HepG2 (cell line): ENCODE measurements at regions not wholly inside any gene's neighbourhood (a gene's known extent, or its start where the extent isn't known, plus 50 kb on each side); places are given as distances from the start of the nearest gene placed in this dataset.

Experiments used
- BRD4 ChIP-seq: sonication (generic); formaldehyde crosslinking; IDR thresholded peaks from 2 replicates; pipeline ENCODE4 v1.4.0; 2020; ENCODE audit warnings: missing genetic modification reagents
- CBX1 ChIP-seq: IDR thresholded peaks from one replicate; pipeline ENCODE4 v1.6.1; 2016; ENCODE audit warnings: antibody characterized with exemption, low read depth
- ELF4 ChIP-seq: sonication (generic); formaldehyde crosslinking; IDR thresholded peaks from 2 replicates; pipeline ENCODE4 v1.5.0; 2020; ENCODE audit warnings: missing genetic modification reagents, mild to moderate bottlenecking, moderate library complexity, borderline replicate concordance
- HOXD1 ChIP-seq: sonication (generic); formaldehyde crosslinking; IDR thresholded peaks from 2 replicates; pipeline ENCODE4 v1.5.0; 2020; ENCODE audit warnings: missing genetic modification reagents
- JDP2 ChIP-seq: sonication (generic); formaldehyde crosslinking; IDR thresholded peaks from 2 replicates; pipeline ENCODE4 v1.8.1; 2022; ENCODE audit warnings: missing genetic modification reagents, borderline replicate concordance
- MEF2D ChIP-seq: sonication (generic); formaldehyde crosslinking; IDR thresholded peaks from 2 replicates; pipeline ENCODE4 v1.5.1; 2020; ENCODE audit warnings: mild to moderate bottlenecking, missing genetic modification reagents
- NFYC ChIP-seq: IDR thresholded peaks from 2 replicates; pipeline ENCODE4 v1.6.1; 2016; ENCODE audit warnings: missing genetic modification reagents, missing compliant biosample characterization
- RORA ChIP-seq: sonication (generic); formaldehyde crosslinking; IDR thresholded peaks from 2 replicates; pipeline ENCODE4 v1.5.0; 2020; ENCODE audit warnings: mild to moderate bottlenecking, missing genetic modification reagents, moderate library complexity
- SP1 ChIP-seq, 2 experiments: fragments of 450-650 bp in 1 of 2; sonication (generic) in 1 of 2; formaldehyde crosslinking in 1 of 2; IDR thresholded peaks; 2 replicates each; pipeline versions ENCODE4 v1.4.0 to v1.6.1; 2016 to 2020; ENCODE audit warnings: missing genetic modification reagents in 1 of 2
- SYNCRIP ChIP-seq: fragments of 200-400 bp; formaldehyde crosslinking; IDR thresholded peaks from 2 replicates; pipeline ENCODE4 v1.6.1; 2018; ENCODE audit warnings: mild to moderate bottlenecking, low read depth, low read length; ENCODE audit not compliant: insufficient read depth
- ZBTB20 ChIP-seq: sonication (generic); formaldehyde crosslinking; IDR thresholded peaks from 2 replicates; pipeline ENCODE4 v1.8.1; 2023; ENCODE audit warnings: missing genetic modification reagents, low read depth, mild to moderate bottlenecking, borderline replicate concordance
- ZIK1 ChIP-seq: sonication (generic); formaldehyde crosslinking; IDR thresholded peaks from 2 replicates; pipeline ENCODE4 v1.5.0; 2020; ENCODE audit warnings: mild to moderate bottlenecking, low read depth, missing genetic modification reagents, borderline replicate concordance
- ZKSCAN5 ChIP-seq: sonication (generic); formaldehyde crosslinking; IDR thresholded peaks from 2 replicates; pipeline ENCODE4 v1.5.1; 2020; ENCODE audit warnings: mild to moderate bottlenecking, missing genetic modification reagents
- ZNF136 ChIP-seq: sonication (generic); formaldehyde crosslinking; IDR thresholded peaks from 2 replicates; pipeline ENCODE4 v1.8.1; 2022; ENCODE audit warnings: low read depth, mild to moderate bottlenecking, moderate library complexity, missing genetic modification reagents
- ZNF619 ChIP-seq: sonication (generic); formaldehyde crosslinking; IDR thresholded peaks from 2 replicates; pipeline ENCODE4 v1.4.0; 2020; ENCODE audit warnings: mild to moderate bottlenecking, missing genetic modification reagents
- ZNF784 ChIP-seq: sonication (generic); formaldehyde crosslinking; IDR thresholded peaks from 2 replicates; pipeline ENCODE4 v1.5.1; 2020; ENCODE audit warnings: missing genetic modification reagents, mild to moderate bottlenecking, borderline replicate concordance
- TF ChIP-seq, protein P1 (sequence below): sonication (generic); formaldehyde crosslinking; IDR thresholded peaks from 2 replicates; pipeline ENCODE4 v1.9.0; 2021; ENCODE audit warnings: missing genetic modification reagents, mild to moderate bottlenecking, borderline replicate concordance
- TF ChIP-seq, protein P2 (sequence below): sonication (generic); formaldehyde crosslinking; IDR thresholded peaks from 2 replicates; pipeline ENCODE4 v1.5.1; 2020; ENCODE audit warnings: mild to moderate bottlenecking, missing genetic modification reagents, borderline replicate concordance
- TF ChIP-seq, protein P3 (sequence below): sonication (generic); formaldehyde crosslinking; IDR thresholded peaks from 2 replicates; pipeline ENCODE4 v1.5.1; 2020; ENCODE audit warnings: missing genetic modification reagents, mild to moderate bottlenecking, borderline replicate concordance

DNA sequence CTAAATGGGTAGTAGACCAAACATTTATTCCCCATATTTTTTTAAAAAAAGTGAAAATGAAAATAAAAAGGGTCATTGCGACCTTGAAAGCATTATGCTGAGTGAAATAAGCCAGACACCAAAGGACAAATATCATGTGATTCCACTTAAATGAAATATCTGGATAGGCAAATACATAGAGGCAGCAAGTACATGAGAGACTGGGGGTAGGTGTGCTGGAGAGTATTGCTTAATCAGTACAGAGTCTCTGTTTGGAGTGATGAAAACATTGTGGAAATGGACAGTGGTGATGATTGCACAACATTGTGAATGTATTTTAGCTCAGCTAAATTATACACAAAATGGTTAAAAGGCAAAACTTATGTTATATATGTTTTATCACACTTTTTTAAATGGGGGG, 169.4 kb downstream of the AKR1D1 start (continued):
- TF ChIP-seq, protein P1, sequence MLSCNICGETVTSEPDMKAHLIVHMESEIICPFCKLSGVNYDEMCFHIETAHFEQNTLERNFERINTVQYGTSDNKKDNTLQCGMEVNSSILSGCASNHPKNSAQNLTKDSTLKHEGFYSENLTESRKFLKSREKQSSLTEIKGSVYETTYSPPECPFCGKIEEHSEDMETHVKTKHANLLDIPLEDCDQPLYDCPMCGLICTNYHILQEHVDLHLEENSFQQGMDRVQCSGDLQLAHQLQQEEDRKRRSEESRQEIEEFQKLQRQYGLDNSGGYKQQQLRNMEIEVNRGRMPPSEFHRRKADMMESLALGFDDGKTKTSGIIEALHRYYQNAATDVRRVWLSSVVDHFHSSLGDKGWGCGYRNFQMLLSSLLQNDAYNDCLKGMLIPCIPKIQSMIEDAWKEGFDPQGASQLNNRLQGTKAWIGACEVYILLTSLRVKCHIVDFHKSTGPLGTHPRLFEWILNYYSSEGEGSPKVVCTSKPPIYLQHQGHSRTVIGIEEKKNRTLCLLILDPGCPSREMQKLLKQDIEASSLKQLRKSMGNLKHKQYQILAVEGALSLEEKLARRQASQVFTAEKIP (CRISPR knock-in tag) = no peak
- no peak for TF ChIP-seq CBX1
- TF ChIP-seq NFYC = peak; percentile 8; the same call in 1 of the 2 replicates
- TF ChIP-seq ZBTB20 (CRISPR knock-in tag) = peak; percentile 74; the same call in 1 of the 2 replicates
- no peak for TF ChIP-seq ELF4 (CRISPR knock-in tag)
- TF ChIP-seq ZNF784 (CRISPR knock-in tag) = peak; percentile 79; the same call in 1 of the 2 replicates
- TF ChIP-seq BRD4 (CRISPR knock-in tag) = peak; percentile 67; the same call in 1 of the 2 replicates
- TF ChIP-seq JDP2 = no peak; the same call in 1 of the 2 replicates
- TF ChIP-seq HOXD1 (CRISPR knock-in tag) = no peak
- TF ChIP-seq, protein P2, sequence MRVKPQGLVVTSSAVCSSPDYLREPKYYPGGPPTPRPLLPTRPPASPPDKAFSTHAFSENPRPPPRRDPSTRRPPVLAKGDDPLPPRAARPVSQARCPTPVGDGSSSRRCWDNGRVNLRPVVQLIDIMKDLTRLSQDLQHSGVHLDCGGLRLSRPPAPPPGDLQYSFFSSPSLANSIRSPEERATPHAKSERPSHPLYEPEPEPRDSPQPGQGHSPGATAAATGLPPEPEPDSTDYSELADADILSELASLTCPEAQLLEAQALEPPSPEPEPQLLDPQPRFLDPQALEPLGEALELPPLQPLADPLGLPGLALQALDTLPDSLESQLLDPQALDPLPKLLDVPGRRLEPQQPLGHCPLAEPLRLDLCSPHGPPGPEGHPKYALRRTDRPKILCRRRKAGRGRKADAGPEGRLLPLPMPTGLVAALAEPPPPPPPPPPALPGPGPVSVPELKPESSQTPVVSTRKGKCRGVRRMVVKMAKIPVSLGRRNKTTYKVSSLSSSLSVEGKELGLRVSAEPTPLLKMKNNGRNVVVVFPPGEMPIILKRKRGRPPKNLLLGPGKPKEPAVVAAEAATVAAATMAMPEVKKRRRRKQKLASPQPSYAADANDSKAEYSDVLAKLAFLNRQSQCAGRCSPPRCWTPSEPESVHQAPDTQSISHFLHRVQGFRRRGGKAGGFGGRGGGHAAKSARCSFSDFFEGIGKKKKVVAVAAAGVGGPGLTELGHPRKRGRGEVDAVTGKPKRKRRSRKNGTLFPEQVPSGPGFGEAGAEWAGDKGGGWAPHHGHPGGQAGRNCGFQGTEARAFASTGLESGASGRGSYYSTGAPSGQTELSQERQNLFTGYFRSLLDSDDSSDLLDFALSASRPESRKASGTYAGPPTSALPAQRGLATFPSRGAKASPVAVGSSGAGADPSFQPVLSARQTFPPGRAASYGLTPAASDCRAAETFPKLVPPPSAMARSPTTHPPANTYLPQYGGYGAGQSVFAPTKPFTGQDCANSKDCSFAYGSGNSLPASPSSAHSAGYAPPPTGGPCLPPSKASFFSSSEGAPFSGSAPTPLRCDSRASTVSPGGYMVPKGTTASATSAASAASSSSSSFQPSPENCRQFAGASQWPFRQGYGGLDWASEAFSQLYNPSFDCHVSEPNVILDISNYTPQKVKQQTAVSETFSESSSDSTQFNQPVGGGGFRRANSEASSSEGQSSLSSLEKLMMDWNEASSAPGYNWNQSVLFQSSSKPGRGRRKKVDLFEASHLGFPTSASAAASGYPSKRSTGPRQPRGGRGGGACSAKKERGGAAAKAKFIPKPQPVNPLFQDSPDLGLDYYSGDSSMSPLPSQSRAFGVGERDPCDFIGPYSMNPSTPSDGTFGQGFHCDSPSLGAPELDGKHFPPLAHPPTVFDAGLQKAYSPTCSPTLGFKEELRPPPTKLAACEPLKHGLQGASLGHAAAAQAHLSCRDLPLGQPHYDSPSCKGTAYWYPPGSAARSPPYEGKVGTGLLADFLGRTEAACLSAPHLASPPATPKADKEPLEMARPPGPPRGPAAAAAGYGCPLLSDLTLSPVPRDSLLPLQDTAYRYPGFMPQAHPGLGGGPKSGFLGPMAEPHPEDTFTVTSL (CRISPR knock-in tag) = peak; percentile 93
- TF ChIP-seq ZIK1 = no peak
- TF ChIP-seq ZNF619 (CRISPR knock-in tag) = no peak
- peak; percentile 92; the same call in 1 of the 2 replicates for TF ChIP-seq ZNF136 (CRISPR knock-in tag)
- TF ChIP-seq, protein P3, sequence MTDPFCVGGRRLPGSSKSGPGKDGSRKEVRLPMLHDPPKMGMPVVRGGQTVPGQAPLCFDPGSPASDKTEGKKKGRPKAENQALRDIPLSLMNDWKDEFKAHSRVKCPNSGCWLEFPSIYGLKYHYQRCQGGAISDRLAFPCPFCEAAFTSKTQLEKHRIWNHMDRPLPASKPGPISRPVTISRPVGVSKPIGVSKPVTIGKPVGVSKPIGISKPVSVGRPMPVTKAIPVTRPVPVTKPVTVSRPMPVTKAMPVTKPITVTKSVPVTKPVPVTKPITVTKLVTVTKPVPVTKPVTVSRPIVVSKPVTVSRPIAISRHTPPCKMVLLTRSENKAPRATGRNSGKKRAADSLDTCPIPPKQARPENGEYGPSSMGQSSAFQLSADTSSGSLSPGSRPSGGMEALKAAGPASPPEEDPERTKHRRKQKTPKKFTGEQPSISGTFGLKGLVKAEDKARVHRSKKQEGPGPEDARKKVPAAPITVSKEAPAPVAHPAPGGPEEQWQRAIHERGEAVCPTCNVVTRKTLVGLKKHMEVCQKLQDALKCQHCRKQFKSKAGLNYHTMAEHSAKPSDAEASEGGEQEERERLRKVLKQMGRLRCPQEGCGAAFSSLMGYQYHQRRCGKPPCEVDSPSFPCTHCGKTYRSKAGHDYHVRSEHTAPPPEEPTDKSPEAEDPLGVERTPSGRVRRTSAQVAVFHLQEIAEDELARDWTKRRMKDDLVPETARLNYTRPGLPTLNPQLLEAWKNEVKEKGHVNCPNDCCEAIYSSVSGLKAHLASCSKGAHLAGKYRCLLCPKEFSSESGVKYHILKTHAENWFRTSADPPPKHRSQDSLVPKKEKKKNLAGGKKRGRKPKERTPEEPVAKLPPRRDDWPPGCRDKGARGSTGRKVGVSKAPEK (CRISPR knock-in tag) = peak; percentile 33; the same call in 1 of the 2 replicates
- TF ChIP-seq RORA = peak; percentile 81; the same call in 1 of the 2 replicates
- TF ChIP-seq MEF2D (CRISPR knock-in tag) = peak; percentile 78; the same call in 1 of the 2 replicates
- no peak for TF ChIP-seq SYNCRIP
- no peak for TF ChIP-seq ZKSCAN5 (CRISPR knock-in tag)
- TF ChIP-seq SP1 (IDR thresholded peaks at IDR 0.05) = no peak
- TF ChIP-seq SP1 (CRISPR knock-in tag; IDR thresholded peaks at IDR 0.05) = no peak
